ENCODE measurements at regions not wholly inside any gene's neighbourhood (a gene's known extent, or its start where the extent isn't known, plus 50 kb on each side); places are given as distances from the start of the nearest gene placed in this dataset.
"Not testable (repeated sequence)": the region's sequence is repeated elsewhere in the genome, so short reads cannot be mapped to it uniquely, and the experiment has no call there.

DNA sequence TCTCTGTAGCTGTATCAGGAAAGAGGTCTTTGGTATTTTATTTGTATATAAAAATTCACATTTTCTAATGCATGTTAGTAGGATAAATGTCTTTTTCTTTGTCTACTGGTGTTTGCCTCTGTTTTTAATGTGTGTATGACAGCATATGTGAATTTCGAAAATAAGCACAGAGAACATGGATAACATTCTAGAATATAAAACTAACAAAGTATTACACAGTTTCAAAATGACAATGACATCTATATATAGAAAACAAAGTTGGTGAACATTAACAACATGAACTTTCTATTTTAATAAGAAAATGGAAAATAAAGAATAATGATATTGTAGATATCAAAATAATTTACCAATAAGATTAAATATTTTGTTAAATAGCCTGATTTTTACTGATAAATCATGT lies 608.0 kb downstream of the COL12A1 start:
- DNase-seq (ENCODE audit: low read depth in 4 of 4, low spot score in 3 of 4) = no peak

DNA sequence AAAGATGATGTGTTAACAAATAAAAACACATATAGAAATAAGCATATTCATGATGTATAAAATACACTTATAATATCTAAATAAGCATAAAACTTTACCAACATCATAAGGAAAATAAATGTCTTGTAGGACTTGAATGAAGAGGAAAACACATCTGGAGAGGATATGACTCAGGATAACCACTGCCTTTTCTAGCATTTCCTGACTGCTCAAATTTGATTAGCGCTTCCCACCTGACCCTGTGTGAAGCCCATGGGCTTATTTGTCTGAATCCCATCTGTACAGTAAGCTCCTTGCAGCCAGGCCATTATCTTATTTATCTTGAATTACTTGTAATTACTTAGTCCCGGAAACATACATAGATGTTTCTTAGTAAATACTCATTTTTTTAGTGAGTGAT lies 608.6 kb downstream of the COL12A1 start:
- DNase-seq (ENCODE audit: low read depth in 4 of 4, low spot score in 3 of 4) = no peak

DNA sequence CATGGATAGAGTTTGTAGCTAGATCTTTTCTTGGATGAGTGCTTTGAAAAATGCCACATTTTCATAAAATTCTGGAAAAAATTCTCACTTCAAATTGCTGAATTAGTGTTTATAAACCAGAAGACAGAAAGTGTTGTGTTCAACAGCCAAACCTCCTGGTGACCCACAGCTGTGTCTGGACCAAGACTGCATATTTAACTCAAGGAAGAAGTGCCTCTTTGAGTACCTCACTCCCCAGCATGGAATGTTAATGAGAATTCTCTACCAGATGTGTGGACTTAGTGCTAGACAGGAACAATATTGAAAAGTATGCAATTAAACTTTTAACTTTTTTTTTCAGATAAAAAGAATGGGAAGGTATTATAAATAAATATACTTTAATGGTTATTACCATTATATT lies 609.3 kb downstream of the COL12A1 start:
- DNase-seq (ENCODE audit: low read depth in 4 of 4, low spot score in 3 of 4) = no peak

DNA sequence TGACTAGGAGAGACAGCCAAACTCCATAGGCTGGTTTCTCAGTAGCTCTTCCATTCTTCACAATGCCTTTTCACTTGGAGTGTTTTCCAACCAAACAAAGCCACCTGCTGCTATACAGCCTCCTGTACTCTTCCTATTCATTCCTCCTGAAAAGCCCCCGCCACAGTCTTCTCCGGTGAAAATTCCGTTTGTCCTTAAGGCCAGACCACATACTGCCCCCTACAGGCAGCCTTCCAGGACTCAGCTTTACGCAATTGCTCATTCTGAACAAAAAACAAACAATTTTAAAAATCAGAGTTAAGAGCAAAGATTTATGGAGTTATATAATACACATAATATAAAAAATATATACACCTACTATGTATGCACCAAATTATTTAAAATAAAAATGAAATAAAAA lies 611.5 kb downstream of the COL12A1 start:
- not testable (repeated sequence) for DNase-seq (ENCODE audit: low read depth in 4 of 4, low spot score in 3 of 4)

DNA sequence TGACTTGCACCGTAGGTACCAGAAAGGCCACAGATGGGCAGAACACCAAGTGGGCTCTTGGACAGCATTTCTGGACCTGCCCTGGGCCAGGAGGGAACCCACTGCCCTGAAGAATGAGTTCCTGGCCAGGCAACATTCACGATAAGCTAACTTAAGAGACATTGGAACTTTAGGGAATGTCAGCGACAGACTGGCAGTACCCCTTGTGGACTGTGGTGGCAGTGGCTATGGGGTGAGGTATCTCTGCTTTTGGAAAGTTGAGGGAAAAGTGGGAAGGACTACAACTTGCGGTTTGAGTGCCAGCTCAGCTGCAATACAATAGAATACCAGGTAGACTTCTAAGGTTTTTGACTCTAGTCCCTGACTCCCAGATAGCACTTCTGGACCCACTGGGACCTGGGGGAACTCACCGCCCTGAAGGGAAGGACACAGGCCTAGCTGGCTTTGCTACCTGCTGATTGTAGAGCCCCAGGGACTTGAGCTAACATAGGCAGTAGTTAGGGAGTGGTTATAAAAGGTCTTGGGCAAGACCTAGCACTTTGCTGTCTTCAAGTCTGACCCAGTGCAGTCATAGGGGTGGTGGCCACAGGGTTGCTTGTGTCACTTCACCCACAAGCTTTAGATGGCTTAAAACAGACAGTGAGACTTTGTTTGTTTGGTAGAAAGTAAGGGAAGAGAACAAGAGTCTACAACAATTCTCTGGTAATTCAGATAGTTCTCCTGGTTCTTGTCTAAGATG lies 617.6 kb downstream of the COL12A1 start:
- DNase-seq (ENCODE audit: low read depth in 4 of 4, low spot score in 3 of 4) = no peak

DNA sequence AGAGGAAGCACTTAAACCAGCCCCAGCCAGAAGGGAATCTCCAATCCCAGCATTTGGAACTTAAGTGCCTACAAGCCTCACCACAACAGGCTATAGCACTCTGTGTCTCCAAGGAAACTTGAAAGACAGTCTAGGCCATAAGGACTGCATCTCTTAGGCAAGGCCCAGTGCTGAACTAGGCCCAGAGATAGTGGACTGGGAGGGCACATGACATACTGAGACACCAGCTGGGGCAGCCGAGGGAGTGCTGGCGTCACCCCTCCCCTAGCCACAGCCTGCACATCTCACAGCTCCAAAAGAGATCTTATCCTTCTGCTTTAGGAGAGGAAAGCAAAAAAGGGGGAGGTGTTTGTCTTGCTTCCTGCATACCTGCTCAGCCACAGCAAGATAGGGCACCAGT lies 618.5 kb downstream of the COL12A1 start:
- DNase-seq (ENCODE audit: low read depth in 4 of 4, low spot score in 3 of 4) = no peak

DNA sequence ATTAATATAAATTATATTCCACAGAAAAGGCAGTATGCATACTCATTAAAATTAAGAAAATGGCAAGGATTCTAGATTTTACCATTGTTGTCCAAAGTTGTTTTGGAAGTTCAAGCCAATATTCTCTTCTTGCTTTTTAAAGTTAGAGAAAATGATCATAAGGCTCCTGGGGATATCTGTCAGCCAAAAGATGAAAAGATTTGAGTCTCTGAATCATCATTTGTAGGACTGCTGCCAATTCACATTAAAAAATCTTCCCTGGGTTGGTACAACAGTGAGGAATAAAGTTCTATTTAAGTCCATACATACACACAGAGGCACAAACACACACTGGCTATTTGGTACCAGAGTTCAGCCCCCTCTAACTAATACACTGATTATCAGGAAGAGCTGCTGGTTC lies 620.1 kb downstream of the COL12A1 start:
- no peak for DNase-seq (ENCODE audit: low read depth in 4 of 4, low spot score in 3 of 4)

DNA sequence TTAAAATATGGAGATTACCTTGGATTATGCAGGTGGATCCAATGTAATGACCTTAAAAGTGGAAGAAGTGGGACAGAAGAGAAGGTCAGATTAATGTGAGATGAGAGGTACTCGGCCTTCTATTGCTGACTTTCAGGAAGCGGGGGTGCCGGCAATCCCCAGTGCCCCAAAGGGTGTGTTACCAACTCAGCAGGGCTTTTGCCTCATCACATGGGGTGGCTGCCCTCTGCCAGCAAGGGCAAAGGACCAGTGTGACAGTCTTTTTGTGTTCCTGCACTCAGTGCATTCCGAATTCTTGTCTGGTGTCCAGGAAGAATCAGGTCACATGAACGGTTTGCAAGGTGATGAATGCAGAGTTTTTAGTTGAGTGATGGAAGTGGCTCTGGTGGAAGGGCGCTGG lies 624.2 kb downstream of the COL12A1 start:
- no peak for DNase-seq (ENCODE audit: low read depth in 4 of 4, low spot score in 3 of 4)

DNA sequence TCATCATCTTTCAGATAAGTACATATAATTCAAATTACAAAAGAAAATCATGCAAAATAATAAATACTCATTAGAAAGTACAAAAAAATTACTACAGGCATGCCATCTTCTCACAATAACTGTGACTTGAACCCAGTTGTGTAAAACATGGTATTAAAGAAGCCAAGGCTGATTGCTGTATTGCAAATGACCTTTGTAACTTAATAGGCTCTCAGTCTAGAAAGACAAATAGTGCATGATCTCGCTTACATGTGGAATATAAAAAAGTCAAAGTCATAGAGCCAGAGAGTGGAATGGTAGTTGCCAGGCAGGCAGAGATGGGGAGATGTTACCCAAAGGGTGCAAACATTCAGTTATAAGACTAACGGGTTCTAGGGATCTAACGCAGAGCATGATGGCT lies 626.1 kb downstream of the COL12A1 start:
- DNase-seq (ENCODE audit: low read depth in 4 of 4, low spot score in 3 of 4) = no peak

DNA sequence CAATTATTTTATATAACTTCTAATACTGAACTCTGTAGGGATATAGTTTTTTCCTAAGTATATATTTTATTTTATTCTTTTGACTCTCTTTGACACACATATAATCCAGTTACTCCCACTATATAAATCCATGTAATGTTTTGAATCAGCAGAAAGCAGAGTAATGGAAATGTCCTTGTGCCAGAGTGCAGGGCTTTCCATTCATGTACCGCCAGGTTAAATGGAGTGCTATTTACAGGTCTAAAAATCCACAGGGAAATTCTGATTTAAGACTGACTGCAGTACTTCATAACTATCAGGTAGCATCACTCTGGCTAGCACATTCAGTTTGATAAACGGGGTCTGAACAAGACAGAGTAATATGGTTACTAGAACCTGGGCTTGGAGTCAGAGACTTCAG lies 626.8 kb downstream of the COL12A1 start:
- DNase-seq (ENCODE audit: low read depth in 4 of 4, low spot score in 3 of 4) = no peak

DNA sequence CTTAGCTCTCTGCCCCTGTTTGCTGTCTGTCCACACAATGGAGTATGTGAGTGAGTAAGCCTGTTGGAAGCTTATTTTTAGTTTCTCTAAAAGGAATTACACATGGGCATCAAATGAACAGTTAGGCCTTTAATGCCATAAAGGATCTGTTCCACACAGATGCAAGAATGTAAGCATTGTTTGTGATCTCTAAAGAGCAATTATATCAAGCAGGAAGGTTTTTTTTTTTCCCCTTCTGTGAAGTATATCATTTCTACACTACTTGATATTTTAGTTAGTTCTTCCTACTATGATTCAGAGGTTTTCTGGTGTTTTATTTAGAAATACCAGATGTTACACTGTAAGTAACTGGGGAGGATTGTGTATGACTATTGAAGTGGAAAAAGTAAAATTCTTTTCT lies 627.5 kb downstream of the COL12A1 start:
- no peak for DNase-seq (ENCODE audit: low read depth in 4 of 4, low spot score in 3 of 4)

DNA sequence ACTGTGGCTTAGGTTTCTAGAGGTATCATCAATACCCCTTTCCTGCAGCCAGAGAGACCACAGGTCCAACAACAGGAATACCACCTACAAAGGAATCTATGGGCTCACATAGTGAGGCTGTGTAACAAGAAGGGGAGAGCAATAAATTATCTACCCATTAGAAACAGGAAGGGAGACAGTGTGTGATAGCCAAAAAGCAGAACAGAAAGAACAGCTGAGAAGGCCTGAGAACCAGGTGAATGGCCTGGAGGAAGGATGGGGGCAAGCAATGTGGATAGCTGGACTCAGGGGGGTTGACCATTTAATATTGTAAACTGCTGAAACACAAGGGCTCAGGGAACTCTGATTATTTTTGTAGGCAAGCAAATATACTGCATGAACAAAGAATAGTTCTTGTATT lies 628.2 kb downstream of the COL12A1 start:
- no peak for DNase-seq (ENCODE audit: low read depth in 4 of 4, low spot score in 3 of 4)

DNA sequence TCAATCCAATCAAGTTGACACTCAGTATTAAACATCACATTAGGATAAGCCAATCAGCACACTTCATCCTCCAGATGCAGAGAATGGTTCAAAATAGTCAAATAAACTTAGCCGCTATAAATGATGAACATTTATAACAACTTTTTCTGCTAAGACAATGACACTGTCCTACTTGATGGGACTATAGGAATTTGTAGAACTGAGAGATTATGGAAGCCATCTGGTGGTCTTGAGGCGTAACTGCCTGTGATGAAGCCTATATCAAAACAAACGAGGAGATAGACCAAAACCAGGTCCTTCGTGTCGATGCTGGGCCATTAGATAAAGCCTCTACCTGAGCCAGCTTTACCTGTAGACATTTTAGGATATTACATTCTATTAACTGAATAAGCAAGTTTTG lies 631.1 kb downstream of the COL12A1 start:
- DNase-seq (ENCODE audit: low read depth in 4 of 4, low spot score in 3 of 4) = no peak

DNA sequence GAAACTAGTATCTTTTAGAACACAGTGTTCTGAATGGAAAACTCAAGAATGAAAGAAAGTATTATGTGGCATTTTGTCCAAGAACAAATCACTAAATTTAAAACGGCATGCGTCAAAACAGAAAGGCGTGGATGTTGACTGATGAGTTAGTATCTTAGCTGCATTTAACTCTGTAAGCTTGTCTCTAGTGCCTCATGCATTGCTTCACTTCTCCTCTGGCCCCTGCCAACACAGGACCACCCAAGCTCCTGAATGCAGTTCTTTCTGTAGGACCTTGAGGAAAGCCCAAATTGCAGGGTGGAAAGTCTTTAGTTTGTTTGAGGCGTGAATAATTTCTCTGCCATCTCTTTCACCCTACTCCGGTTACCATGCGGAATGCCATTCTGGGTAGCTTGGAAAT lies 632.2 kb downstream of the COL12A1 start:
- DNase-seq (ENCODE audit: low read depth in 4 of 4, low spot score in 3 of 4) = no peak

DNA sequence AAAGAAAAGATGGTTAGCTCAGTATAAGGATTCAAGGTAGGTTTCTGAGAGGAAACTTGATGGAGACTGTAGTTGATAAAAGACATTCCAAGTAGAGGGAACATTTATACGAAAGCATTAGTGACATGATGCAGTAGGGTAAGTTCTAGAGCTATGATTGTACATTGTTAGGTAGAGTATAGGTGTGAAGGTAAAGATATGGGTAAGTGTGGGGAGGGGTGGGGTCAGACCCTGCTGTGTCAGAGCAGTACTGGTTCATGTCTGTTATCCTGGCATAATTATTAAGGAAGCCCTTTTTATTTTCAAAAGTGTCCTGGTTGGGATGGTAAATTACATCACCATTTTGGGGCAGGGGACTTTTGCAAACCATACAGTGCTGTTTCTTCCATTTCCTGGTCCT lies 635.8 kb downstream of the COL12A1 start:
- no peak for DNase-seq (ENCODE audit: low read depth in 4 of 4, low spot score in 3 of 4)

DNA sequence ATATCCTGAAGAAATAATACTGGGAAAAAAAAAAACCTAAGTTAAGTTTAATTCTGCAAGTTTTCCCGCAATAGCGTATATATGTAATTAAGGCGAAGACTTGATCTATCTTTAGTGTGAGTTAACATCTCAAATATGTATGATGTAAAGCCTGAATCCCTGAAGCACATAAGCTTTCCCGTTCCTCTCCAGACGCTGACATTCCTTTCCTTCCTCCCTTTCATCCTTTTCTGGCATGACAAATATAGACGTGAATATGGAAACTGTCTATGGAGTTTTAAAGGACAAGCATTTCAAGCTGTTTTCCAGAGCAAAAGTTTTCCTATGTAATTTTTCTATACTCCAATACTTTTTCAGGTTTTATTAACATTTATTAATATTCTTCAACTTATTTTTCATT lies 637.0 kb downstream of the COL12A1 start:
- no peak for DNase-seq (ENCODE audit: low read depth in 4 of 4, low spot score in 3 of 4)

DNA sequence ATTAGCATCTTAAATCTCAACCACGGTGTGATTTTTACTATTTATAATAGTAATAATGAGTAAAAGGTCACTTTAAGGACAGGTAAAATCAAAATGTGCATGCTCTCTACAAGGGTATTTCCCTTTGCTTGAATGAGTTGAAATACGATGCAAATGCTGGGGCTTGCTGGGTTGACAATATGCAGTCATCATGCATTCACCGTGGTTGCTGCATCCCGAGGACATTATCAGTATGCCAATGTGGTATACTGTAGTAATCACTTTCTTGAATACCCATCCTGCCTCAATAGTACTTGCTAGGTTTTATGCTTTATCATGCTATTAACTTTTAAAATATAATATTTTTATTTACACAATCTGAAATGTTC lies 637.9 kb downstream of the COL12A1 start:
- not testable (repeated sequence) for DNase-seq (ENCODE audit: low read depth in 4 of 4, low spot score in 3 of 4)

DNA sequence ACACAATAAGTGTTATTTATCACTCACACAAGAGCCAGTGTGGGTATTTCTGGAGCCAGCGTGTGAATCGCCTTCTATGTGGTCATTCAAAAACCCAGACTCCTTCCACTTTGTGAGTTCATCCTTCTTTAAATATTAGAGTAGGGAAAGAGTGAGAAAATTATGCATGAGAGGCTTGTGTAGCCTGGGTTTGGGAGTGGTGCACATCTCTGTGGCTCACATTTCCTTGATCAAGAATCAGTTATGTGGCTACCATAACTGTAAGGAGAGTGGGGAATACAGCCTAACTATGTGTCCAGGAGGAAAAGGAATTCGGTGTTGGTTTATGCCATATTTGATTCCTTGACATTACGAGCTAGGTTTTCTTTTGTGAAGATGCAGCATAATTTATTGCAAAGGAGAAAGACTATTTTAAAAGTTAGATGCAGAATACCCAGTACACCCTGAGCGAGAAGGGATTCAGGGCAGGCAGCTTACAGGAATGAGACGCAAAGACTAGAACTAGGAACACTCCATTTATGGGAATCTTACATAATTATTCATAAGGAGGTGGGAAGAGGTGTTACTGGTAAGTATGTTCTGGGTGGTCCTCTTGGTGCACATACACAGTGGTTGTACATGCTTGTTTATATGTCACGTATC lies 638.5 kb downstream of the COL12A1 start:
- no peak for DNase-seq (ENCODE audit: low read depth in 4 of 4, low spot score in 3 of 4)

DNA sequence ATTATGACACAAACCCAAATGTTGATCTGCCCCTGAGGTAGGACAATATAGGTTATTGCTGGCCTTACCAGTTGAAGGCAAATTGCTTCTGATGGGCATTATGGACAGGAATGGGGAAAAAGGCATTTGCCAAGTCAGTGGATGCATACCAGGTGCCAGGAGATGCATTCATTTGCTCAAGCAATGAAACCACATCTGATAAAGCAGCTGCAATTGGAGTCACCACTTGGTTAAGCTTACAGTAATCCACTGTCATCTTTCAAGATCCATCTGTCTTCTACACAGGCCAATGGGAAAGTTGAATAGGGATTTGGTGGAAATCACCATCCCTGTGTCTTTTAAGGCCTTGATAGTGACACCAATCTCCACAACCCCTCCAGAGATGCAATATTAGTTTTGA lies 648.6 kb downstream of the COL12A1 start:
- no peak for DNase-seq (ENCODE audit: low read depth in 4 of 4, low spot score in 3 of 4)

DNA sequence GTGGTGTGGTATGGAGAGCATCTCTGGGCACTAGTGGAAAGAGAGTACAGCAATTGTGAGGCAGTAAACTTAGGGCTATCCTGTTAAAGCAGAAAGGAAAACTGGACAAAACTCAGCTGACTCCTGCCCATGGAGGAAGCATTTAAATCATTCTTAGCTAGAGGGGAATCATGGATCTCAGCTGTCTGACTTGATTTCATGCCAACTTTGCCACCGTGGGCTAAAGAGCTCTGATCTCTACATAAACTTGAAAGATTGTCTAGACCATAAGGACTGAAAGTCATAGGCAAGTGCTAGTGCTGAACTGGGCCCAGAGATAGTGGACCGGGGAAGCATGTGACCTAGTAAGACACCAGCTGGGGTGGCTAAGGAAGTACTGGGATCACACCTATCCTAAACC lies 651.8 kb downstream of the COL12A1 start:
- no peak for DNase-seq (ENCODE audit: low read depth in 4 of 4, low spot score in 3 of 4)

DNA sequence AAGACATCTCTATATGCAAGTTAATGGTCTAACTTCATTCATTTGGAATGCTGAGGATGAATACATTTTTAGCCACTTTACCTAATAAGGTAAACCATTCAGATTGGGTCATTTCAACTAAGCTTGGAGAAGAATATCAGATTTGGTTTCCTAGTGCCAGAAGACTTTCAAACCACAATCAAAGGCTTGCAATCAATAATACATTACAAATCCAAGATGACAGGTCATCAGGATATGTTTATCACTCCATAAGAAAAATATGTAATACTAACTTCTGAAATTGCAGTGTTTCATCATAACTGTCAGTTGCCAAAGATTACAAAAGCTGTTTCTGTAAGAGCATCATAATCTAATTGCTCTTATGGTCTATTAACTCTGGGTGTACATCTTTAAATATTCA lies 654.0 kb downstream of the COL12A1 start:
- no peak for DNase-seq (ENCODE audit: low read depth in 4 of 4, low spot score in 3 of 4)

DNA sequence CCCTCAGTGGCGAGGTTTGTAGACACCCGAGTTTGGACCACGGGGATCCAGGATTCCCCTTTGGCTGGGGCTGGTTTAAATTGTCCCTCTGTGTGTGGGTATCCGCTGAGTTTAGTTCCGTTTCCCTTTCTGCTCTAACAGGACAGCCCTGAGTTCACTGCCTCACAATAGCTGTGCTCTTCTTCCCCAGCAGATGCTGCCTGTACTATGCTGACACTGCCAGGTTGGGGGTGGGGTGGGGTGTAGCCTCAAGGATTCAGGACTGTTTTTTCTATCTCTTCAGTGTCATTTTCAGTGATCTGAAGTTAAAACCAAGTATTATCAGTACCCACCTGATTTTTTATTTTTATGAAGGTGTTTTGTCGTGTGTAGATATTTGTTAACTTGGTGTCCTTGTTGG lies 655.0 kb downstream of the COL12A1 start:
- no peak for DNase-seq (ENCODE audit: low read depth in 4 of 4, low spot score in 3 of 4)

DNA sequence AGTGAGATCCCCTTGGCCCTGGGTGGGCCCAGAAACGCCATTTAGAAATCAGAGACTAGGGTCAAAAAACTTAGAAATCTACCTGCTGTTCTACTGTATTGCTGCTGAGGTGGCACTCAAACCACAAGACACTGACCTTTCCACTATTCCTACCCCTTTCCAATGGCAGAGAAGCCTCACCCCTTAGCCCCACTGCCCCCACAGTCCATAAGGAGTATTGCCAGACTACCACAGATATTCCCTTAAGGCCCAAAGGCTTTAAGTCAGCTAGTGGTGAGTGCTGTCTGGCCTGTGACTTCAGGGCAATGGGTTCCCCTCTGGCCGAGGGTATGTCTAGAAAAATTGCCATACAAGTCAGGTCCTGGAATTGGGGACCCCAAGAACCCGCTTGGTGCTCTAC lies 656.1 kb downstream of the COL12A1 start:
- DNase-seq (ENCODE audit: low read depth in 4 of 4, low spot score in 3 of 4) = no peak
